ENCODE measurements at regions not wholly inside any gene's neighbourhood (a gene's known extent, or its start where the extent isn't known, plus 50 kb on each side); places are given as distances from the start of the nearest gene placed in this dataset.

DNA sequence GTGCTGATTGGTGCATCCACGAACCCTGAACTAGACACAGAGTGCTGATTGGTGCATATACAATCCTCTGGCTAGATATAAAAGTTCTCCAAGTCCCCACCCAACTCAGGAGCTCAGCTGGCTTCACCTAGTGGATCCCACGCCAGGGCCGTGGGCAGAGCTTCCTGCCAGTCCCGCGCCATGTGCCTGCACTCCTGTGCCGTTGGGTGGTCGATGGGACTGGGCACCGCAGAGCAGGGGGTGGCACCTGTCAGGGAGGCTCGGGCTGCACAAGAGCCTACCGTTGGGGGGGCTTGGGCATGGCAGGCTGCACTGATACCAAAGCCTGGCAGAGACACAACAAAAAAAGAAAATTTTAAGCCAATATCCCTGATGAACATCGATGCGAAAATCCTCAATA, 185.4 kb upstream of the ASCC3 start:
- no peak for ATAC-seq (ENCODE audit: low read depth)

GRCh38 chr6:101069191-101069795, 188.2 kb upstream of the ASCC3 start:
- H3K4me1 ChIP-seq (ENCODE audit: control insufficient read depth in 2 of 2, insufficient read depth in 2 of 2, low read length in 2 of 2), result no peaks in the 10 kb centered on the region
- no peaks in the 10 kb centered on the region for H3K27me3 Mint-ChIP-seq
- no peak overlapping the region for H2AFZ ChIP-seq (ENCODE audit: insufficient read depth, low read depth, low read length, poor library complexity, severe bottlenecking)
- TF ChIP-seq, protein P1, sequence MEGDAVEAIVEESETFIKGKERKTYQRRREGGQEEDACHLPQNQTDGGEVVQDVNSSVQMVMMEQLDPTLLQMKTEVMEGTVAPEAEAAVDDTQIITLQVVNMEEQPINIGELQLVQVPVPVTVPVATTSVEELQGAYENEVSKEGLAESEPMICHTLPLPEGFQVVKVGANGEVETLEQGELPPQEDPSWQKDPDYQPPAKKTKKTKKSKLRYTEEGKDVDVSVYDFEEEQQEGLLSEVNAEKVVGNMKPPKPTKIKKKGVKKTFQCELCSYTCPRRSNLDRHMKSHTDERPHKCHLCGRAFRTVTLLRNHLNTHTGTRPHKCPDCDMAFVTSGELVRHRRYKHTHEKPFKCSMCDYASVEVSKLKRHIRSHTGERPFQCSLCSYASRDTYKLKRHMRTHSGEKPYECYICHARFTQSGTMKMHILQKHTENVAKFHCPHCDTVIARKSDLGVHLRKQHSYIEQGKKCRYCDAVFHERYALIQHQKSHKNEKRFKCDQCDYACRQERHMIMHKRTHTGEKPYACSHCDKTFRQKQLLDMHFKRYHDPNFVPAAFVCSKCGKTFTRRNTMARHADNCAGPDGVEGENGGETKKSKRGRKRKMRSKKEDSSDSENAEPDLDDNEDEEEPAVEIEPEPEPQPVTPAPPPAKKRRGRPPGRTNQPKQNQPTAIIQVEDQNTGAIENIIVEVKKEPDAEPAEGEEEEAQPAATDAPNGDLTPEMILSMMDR (IDR thresholded peaks at IDR 0.05), result no peak
- no peak for TF ChIP-seq EZH2 (IDR thresholded peaks at IDR 0.05; ENCODE audit: borderline replicate concordance, insufficient read depth, low read depth, low read length, poor library complexity, severe bottlenecking)
- H3K9me3 Mint-ChIP-seq (ENCODE audit: insufficient read depth), result peaks cover 9% of the 10 kb centered on the region
- H3K4me1 Mint-ChIP-seq, result no peaks in the 10 kb centered on the region
- no peaks in the 10 kb centered on the region for H3K79me2 ChIP-seq (ENCODE audit: control insufficient read depth, insufficient read depth, low read length)
- H3K9ac ChIP-seq (ENCODE audit: low read length), result no peak overlapping the region
- H4K20me1 ChIP-seq (ENCODE audit: control insufficient read depth, insufficient read depth, low read length, poor library complexity, severe bottlenecking), result no peaks in the 10 kb centered on the region
- no peaks in the 10 kb centered on the region for H3K27me3 ChIP-seq (replicated peaks in 1 of 4; ENCODE audit: control extremely low read depth in 1 of 4, control insufficient read depth in 3 of 4, insufficient read depth in 4 of 4, low read length in 3 of 4)
- H3K27ac ChIP-seq (ENCODE audit: low read length in 2 of 2), result no peak overlapping the region
- H3K4me2 ChIP-seq (replicated peaks; ENCODE audit: low read depth, low read length, poor library complexity, severe bottlenecking), result no peak overlapping the region
- ATAC-seq (ENCODE audit: low read depth), result no peak
- DNase-seq, result no peak
- H3K4me3 Mint-ChIP-seq, result no peak overlapping the region
- H3K27ac Mint-ChIP-seq, result no peak overlapping the region
- intact Hi-C loops (cut with micrococcal nuclease), result no loop called here
- no peak overlapping the region for H3K4me3 ChIP-seq (ENCODE audit: control extremely low read depth in 1 of 5, extremely low read depth in 1 of 5, insufficient read depth in 1 of 5, low read depth in 2 of 5, low read length in 4 of 5)
- ChIA-PET POLR2A (no interaction called here), CTCF (no interaction called here)
- no peaks in the 10 kb centered on the region for H3K36me3 ChIP-seq (replicated peaks in 1 of 2; ENCODE audit: control extremely low read depth in 1 of 2, control insufficient read depth in 1 of 2, extremely low read depth in 1 of 2, insufficient read depth in 2 of 2, low read length in 1 of 2)
- H3K9me3 ChIP-seq (ENCODE audit: control extremely low read depth in 1 of 3, control insufficient read depth in 2 of 3, insufficient read depth in 1 of 3, low read length in 2 of 3), result peaks cover 0 to 20% (median 0%) of the 10 kb centered on the region in 3 donors

More for the DNA sequence above, 185.4 kb upstream of the ASCC3 start:
- Histone ChIP-seq H3K27me3 (replicated peaks in 1 of 4; ENCODE audit: control extremely low read depth in 1 of 4, control insufficient read depth in 3 of 4, insufficient read depth in 4 of 4, low read length in 3 of 4) (no peaks in the 10 kb centered on the region), H4K20me1 (ENCODE audit: control insufficient read depth, insufficient read depth, low read length, poor library complexity, severe bottlenecking) (no peaks in the 10 kb centered on the region), H3K27ac (ENCODE audit: low read length in 2 of 2) (no peak overlapping the region), H3K9me3 (ENCODE audit: control extremely low read depth in 1 of 3, control insufficient read depth in 2 of 3, insufficient read depth in 1 of 3, low read length in 2 of 3) (peaks cover 0 to 27% (median 0%) of the 10 kb centered on the region in 3 donors), H3K4me3 (ENCODE audit: control extremely low read depth in 1 of 5, extremely low read depth in 1 of 5, insufficient read depth in 1 of 5, low read depth in 2 of 5, low read length in 4 of 5) (no peak overlapping the region), H2AFZ (ENCODE audit: insufficient read depth, low read depth, low read length, poor library complexity, severe bottlenecking) (no peak overlapping the region), H3K4me1 (ENCODE audit: control insufficient read depth in 2 of 2, insufficient read depth in 2 of 2, low read length in 2 of 2) (no peaks in the 10 kb centered on the region), H3K9ac (ENCODE audit: low read length) (no peak overlapping the region), H3K4me2 (replicated peaks; ENCODE audit: low read depth, low read length, poor library complexity, severe bottlenecking) (no peak overlapping the region), H3K36me3 (replicated peaks in 1 of 2; ENCODE audit: control extremely low read depth in 1 of 2, control insufficient read depth in 1 of 2, extremely low read depth in 1 of 2, insufficient read depth in 2 of 2, low read length in 1 of 2) (no peaks in the 10 kb centered on the region), H3K79me2 (ENCODE audit: control insufficient read depth, insufficient read depth, low read length) (no peaks in the 10 kb centered on the region)
- H3K9me3 Mint-ChIP-seq (ENCODE audit: insufficient read depth), result peaks cover 9% of the 10 kb centered on the region
- no peaks in the 10 kb centered on the region for H3K27me3 Mint-ChIP-seq
- no peak overlapping the region for H3K27ac Mint-ChIP-seq
- H3K4me1 Mint-ChIP-seq, result no peaks in the 10 kb centered on the region
- WGBS (ENCODE audit: insufficient coverage), result 92% methylated on average over 10 of the region's 12 CpGs
- POLR2A ChIA-PET, result no interaction called here
- CTCF ChIA-PET, result interaction anchor here (1.6 kb wide), 1 partner anchor 9 kb away, joined by 3 read pairs; no protein-coding TSS in a partner anchor
- TF ChIP-seq, protein P1 (IDR thresholded peaks at IDR 0.05), result no peak
- TF ChIP-seq EZH2 (IDR thresholded peaks at IDR 0.05; ENCODE audit: borderline replicate concordance, insufficient read depth, low read depth, low read length, poor library complexity, severe bottlenecking), result no peak
- no peak for DNase-seq
- intact Hi-C loops (cut with micrococcal nuclease), result no loop called here
- no peak overlapping the region for H3K4me3 Mint-ChIP-seq

All from B cell (primary cell).